Gastrocnemius medialis (tissue), 4 donors: ENCODE measurements at regions not wholly inside any gene's neighbourhood (a gene's known extent, or its start where the extent isn't known, plus 50 kb on each side); places are given as distances from the start of the nearest gene placed in this dataset.

Experiments
- CTCF ChIP-seq, 5 experiments: fragments of 450-650 bp in 3 of 5; fragments of 200-600 bp in 2 of 5; sonication (generic) in 2 of 5; IDR thresholded peaks in 4 of 5; conservative IDR thresholded peaks in 1 of 5; 1 replicate in 4 of 5; 2 replicates in 1 of 5; pipeline ENCODE4 v1.5.1; 2016 to 2019; ENCODE audit warnings: antibody characterized with exemption in 5 of 5, mild to moderate bottlenecking in 3 of 5, moderate library complexity in 3 of 5
- POLR2A ChIP-seq, 2 donors: fragments of 450-650 bp; IDR thresholded peaks; one replicate each; pipeline ENCODE4 v1.6.1; 2017; ENCODE audit warnings: antibody characterized with exemption in 2 of 2, mild to moderate bottlenecking in 2 of 2, moderate library complexity in 2 of 2

- TF ChIP-seq CTCF (IDR thresholded peaks at IDR 0.05 in 4 of 5, conservative IDR thresholded peaks at IDR 0.05 in 1 of 5) (no peak), POLR2A (IDR thresholded peaks at IDR 0.05) (no peak)
Observed at GRCh38 chr1:4587721-4588120, 66.7 kb upstream of the AJAP1 start.
